Erythroblast (primary cell): ENCODE measurements at regions not wholly inside any gene's neighbourhood (a gene's known extent, or its start where the extent isn't known, plus 50 kb on each side); places are given as distances from the start of the nearest gene placed in this dataset.

Experiments used
- GATA1 ChIP-seq: IDR thresholded peaks from 2 replicates; pipeline ENCODE4 v1.6.1; 2011; ENCODE audit warnings: low read depth, mild to moderate bottlenecking, control low read depth, low read length, moderate library complexity
- POLR2A ChIP-seq: IDR thresholded peaks from 2 replicates; pipeline ENCODE4 v1.6.1; 2011; ENCODE audit warnings: mild to moderate bottlenecking, low read length

GRCh38 chr4:154081391-154081790, 292.5 kb upstream of the SFRP2 start:
- TF ChIP-seq POLR2A, result no peak
- TF ChIP-seq GATA1, result no peak
